ENCODE measurements at regions not wholly inside any gene's neighbourhood (a gene's known extent, or its start where the extent isn't known, plus 50 kb on each side); places are given as distances from the start of the nearest gene placed in this dataset.
"Not testable (repeated sequence)": the region's sequence is repeated elsewhere in the genome, so short reads cannot be mapped to it uniquely, and the experiment has no call there.

GRCh38 chr11:3445535-3445934 is 66.6 kb upstream of the ZNF195 start:
- DNase-seq (ENCODE audit: extremely low read depth, low read depth), result not testable (repeated sequence)

GRCh38 chr11:3444420-3444744 is 65.4 kb upstream of the ZNF195 start:
- not testable (repeated sequence) for DNase-seq (ENCODE audit: extremely low read depth, low read depth)

- DNase-seq (ENCODE audit: extremely low read depth, low read depth), result not testable (repeated sequence)
Measured at GRCh38 chr11:3443700-3444419, 64.9 kb upstream of the ZNF195 start.

- not testable (repeated sequence) for DNase-seq (ENCODE audit: extremely low read depth, low read depth)
Measured at GRCh38 chr11:3437441-3437840, 58.5 kb upstream of the ZNF195 start.

GRCh38 chr11:3434976-3435375 is 56.0 kb upstream of the ZNF195 start:
- DNase-seq (ENCODE audit: extremely low read depth, low read depth), result no peak

- DNase-seq (ENCODE audit: extremely low read depth, low read depth), result not testable (repeated sequence)
Measured at GRCh38 chr11:3429191-3429590, 50.2 kb upstream of the ZNF195 start.

Small RNA genes lying in the stretch of these regions (small RNA-seq; reads per million reads assigned to genes)
- 0 reads per million in 2 experiments for gene SNRPCP5

Measured in NCI-H460 (cell line).